GM18951 (cell line): ENCODE measurements at regions not wholly inside any gene's neighbourhood (a gene's known extent, or its start where the extent isn't known, plus 50 kb on each side); places are given as distances from the start of the nearest gene placed in this dataset.
"Not testable (repeated sequence)": the region's sequence is repeated elsewhere in the genome, so short reads cannot be mapped to it uniquely, and the experiment has no call there.

Source experiments
- POLR2A ChIP-seq: IDR thresholded peaks from 4 replicates; pipeline ENCODE4 v1.6.1; 2011; ENCODE audit warnings: mild to moderate bottlenecking; ENCODE audit not compliant: insufficient read length, insufficient read depth; ENCODE audit errors: extremely low read depth
- in situ Hi-C: fragments of 300-500 bp; cut with MboI; formaldehyde crosslinking; loops from one replicate; pipeline ENCODE4 v1.12.0; 2022; ENCODE audit warnings: low sequenced_read_pairs, mixed read lengths, inconsistent platforms; ENCODE audit not compliant: unreplicated experiment

GRCh38 chr18:78477840-78478239 is 501.8 kb upstream of the SALL3 start:
- in situ Hi-C loops, result no loop called here
- TF ChIP-seq POLR2A, result no peak

- TF ChIP-seq POLR2A, result no peak
- in situ Hi-C loops, result no loop called here
These were observed 500.2 kb upstream of the SALL3 start for GRCh38 chr18:78479443-78479842.

- TF ChIP-seq POLR2A, result no peak
- in situ Hi-C loops, result no loop called here
These were observed 499.2 kb upstream of the SALL3 start for GRCh38 chr18:78480262-78481054.

- TF ChIP-seq POLR2A, result no peak
- in situ Hi-C loops, result no loop called here
These were observed 497.2 kb upstream of the SALL3 start for GRCh38 chr18:78482378-78482777.

GRCh38 chr18:78487649-78488048 is 492.0 kb upstream of the SALL3 start:
- in situ Hi-C loops, result no loop called here
- no peak for TF ChIP-seq POLR2A

- TF ChIP-seq POLR2A, result no peak
- in situ Hi-C loops, result no loop called here
These were observed 487.4 kb upstream of the SALL3 start for GRCh38 chr18:78492064-78492812.

- no peak for TF ChIP-seq POLR2A
- in situ Hi-C loops, result no loop called here
These were observed 486.7 kb upstream of the SALL3 start for GRCh38 chr18:78492813-78493371.

GRCh38 chr18:78493490-78493889 is 486.1 kb upstream of the SALL3 start:
- in situ Hi-C loops, result not testable (repeated sequence)

- in situ Hi-C loops, result no loop called here
- no peak for TF ChIP-seq POLR2A
These were observed 485.2 kb upstream of the SALL3 start for GRCh38 chr18:78494204-78495085.

- in situ Hi-C loops, result no loop called here
- TF ChIP-seq POLR2A, result no peak
These were observed 484.1 kb upstream of the SALL3 start for GRCh38 chr18:78495550-78495949.

- TF ChIP-seq POLR2A, result no peak
- in situ Hi-C loops, result no loop called here
These were observed 483.5 kb upstream of the SALL3 start for GRCh38 chr18:78496079-78496478.

- in situ Hi-C loops, result no loop called here
- no peak for TF ChIP-seq POLR2A
These were observed 482.0 kb upstream of the SALL3 start for GRCh38 chr18:78497641-78498040.

- in situ Hi-C loops, result no loop called here
- TF ChIP-seq POLR2A, result no peak
These were observed 480.0 kb upstream of the SALL3 start for GRCh38 chr18:78499586-78499985.
